ENCODE measurements at regions not wholly inside any gene's neighbourhood (a gene's known extent, or its start where the extent isn't known, plus 50 kb on each side); places are given as distances from the start of the nearest gene placed in this dataset.

GRCh38 chr1:191698246-191698645, 460.0 kb upstream of the RGS18 start:
- no peaks in the 10 kb centered on the region for H3K36me3 ChIP-seq (ENCODE audit: control insufficient read depth, insufficient read depth, low read length)
- TF ChIP-seq EZH2 (IDR thresholded peaks at IDR 0.05; ENCODE audit: low read length, missing control alignments) (no peak), CTCF (conservative IDR thresholded peaks at IDR 0.05 in 1 of 2, IDR thresholded peaks at IDR 0.05 in 1 of 2; ENCODE audit: low read depth in 1 of 2, low read length in 2 of 2) (no peak)
- H3K27me3 ChIP-seq (ENCODE audit: control insufficient read depth, insufficient read depth, low read length): no peaks in the 10 kb centered on the region
- no peaks in the 10 kb centered on the region for H3K4me1 ChIP-seq (ENCODE audit: control insufficient read depth, extremely low read depth, insufficient read depth, low read length)
- no peak overlapping the region for H3K27ac ChIP-seq (ENCODE audit: insufficient read depth, low read length)
- H3K4me3 ChIP-seq (replicated peaks in 1 of 4; ENCODE audit: control extremely low read depth in 1 of 4, insufficient read depth in 1 of 4, low read depth in 3 of 4, low read length in 4 of 4): no peak overlapping the region
- no peaks in the 10 kb centered on the region for H3K79me2 ChIP-seq (ENCODE audit: control insufficient read depth, insufficient read depth, low read length)
- H4K20me1 ChIP-seq (ENCODE audit: control insufficient read depth, extremely low read depth, insufficient read depth, low read length): no peaks in the 10 kb centered on the region
- no peak for DNase-seq (ENCODE audit: low read depth in 2 of 2)
- no peak overlapping the region for H3K4me2 ChIP-seq (ENCODE audit: extremely low read depth, insufficient read depth, low read length)
- H3K9me3 ChIP-seq (ENCODE audit: control insufficient read depth, insufficient read depth, low read depth, low read length): no peaks in the 10 kb centered on the region
- H2AFZ ChIP-seq (ENCODE audit: low read length): no peak overlapping the region
- H3K9ac ChIP-seq (ENCODE audit: insufficient read depth, low read length): no peak overlapping the region

GRCh38 chr1:191699343-191699742, 458.9 kb upstream of the RGS18 start:
- TF ChIP-seq CTCF (conservative IDR thresholded peaks at IDR 0.05 in 1 of 2, IDR thresholded peaks at IDR 0.05 in 1 of 2; ENCODE audit: low read depth in 1 of 2, low read length in 2 of 2) (no peak), EZH2 (IDR thresholded peaks at IDR 0.05; ENCODE audit: low read length, missing control alignments) (no peak)
- DNase-seq (ENCODE audit: low read depth in 2 of 2): no peak
- H3K79me2 ChIP-seq (ENCODE audit: control insufficient read depth, insufficient read depth, low read length): no peaks in the 10 kb centered on the region
- H2AFZ ChIP-seq (ENCODE audit: low read length): no peak overlapping the region
- no peaks in the 10 kb centered on the region for H3K36me3 ChIP-seq (ENCODE audit: control insufficient read depth, insufficient read depth, low read length)
- H3K4me3 ChIP-seq (replicated peaks in 1 of 4; ENCODE audit: control extremely low read depth in 1 of 4, insufficient read depth in 1 of 4, low read depth in 3 of 4, low read length in 4 of 4): no peak overlapping the region
- no peaks in the 10 kb centered on the region for H4K20me1 ChIP-seq (ENCODE audit: control insufficient read depth, extremely low read depth, insufficient read depth, low read length)
- no peak overlapping the region for H3K9ac ChIP-seq (ENCODE audit: insufficient read depth, low read length)
- no peaks in the 10 kb centered on the region for H3K27me3 ChIP-seq (ENCODE audit: control insufficient read depth, insufficient read depth, low read length)
- no peak overlapping the region for H3K27ac ChIP-seq (ENCODE audit: insufficient read depth, low read length)
- H3K4me2 ChIP-seq (ENCODE audit: extremely low read depth, insufficient read depth, low read length): no peak overlapping the region
- H3K9me3 ChIP-seq (ENCODE audit: control insufficient read depth, insufficient read depth, low read depth, low read length): no peaks in the 10 kb centered on the region
- no peaks in the 10 kb centered on the region for H3K4me1 ChIP-seq (ENCODE audit: control insufficient read depth, extremely low read depth, insufficient read depth, low read length)

- no peak for TF ChIP-seq CTCF (conservative IDR thresholded peaks at IDR 0.05 in 1 of 2, IDR thresholded peaks at IDR 0.05 in 1 of 2; ENCODE audit: low read depth in 1 of 2, low read length in 2 of 2)
- TF ChIP-seq EZH2 (IDR thresholded peaks at IDR 0.05; ENCODE audit: low read length, missing control alignments): no peak
- no peaks in the 10 kb centered on the region for H3K27me3 ChIP-seq (ENCODE audit: control insufficient read depth, insufficient read depth, low read length)
- H3K36me3 ChIP-seq (ENCODE audit: control insufficient read depth, insufficient read depth, low read length): no peaks in the 10 kb centered on the region
- H3K4me2 ChIP-seq (ENCODE audit: extremely low read depth, insufficient read depth, low read length): no peak overlapping the region
- no peak for DNase-seq (ENCODE audit: low read depth in 2 of 2)
- H3K4me3 ChIP-seq (replicated peaks in 1 of 4; ENCODE audit: control extremely low read depth in 1 of 4, insufficient read depth in 1 of 4, low read depth in 3 of 4, low read length in 4 of 4): no peak overlapping the region
- H3K27ac ChIP-seq (ENCODE audit: insufficient read depth, low read length): no peak overlapping the region
- H4K20me1 ChIP-seq (ENCODE audit: control insufficient read depth, extremely low read depth, insufficient read depth, low read length): no peaks in the 10 kb centered on the region
- no peaks in the 10 kb centered on the region for H3K4me1 ChIP-seq (ENCODE audit: control insufficient read depth, extremely low read depth, insufficient read depth, low read length)
- H3K79me2 ChIP-seq (ENCODE audit: control insufficient read depth, insufficient read depth, low read length): no peaks in the 10 kb centered on the region
- H3K9ac ChIP-seq (ENCODE audit: insufficient read depth, low read length): no peak overlapping the region
- H3K9me3 ChIP-seq (ENCODE audit: control insufficient read depth, insufficient read depth, low read depth, low read length): no peaks in the 10 kb centered on the region
- no peak overlapping the region for H2AFZ ChIP-seq (ENCODE audit: low read length)
Measured at GRCh38 chr1:191700922-191701321, 457.3 kb upstream of the RGS18 start.

All from fibroblast of lung (primary cell).